Astrocyte of the spinal cord (primary cell): ENCODE measurements at regions not wholly inside any gene's neighbourhood (a gene's known extent, or its start where the extent isn't known, plus 50 kb on each side); places are given as distances from the start of the nearest gene placed in this dataset.

ENCODE experiments used
- DNase-seq: peaks from one replicate; pipeline ENCODE4 v3.0.0; 2011; ENCODE audit warnings: low read depth, low spot score
- H3K4me3 ChIP-seq: 2 replicates; pipeline ENCODE4 v1.5.1; 2011; ENCODE audit warnings: low read depth, mild to moderate bottlenecking, low read length, moderate library complexity
- CTCF ChIP-seq: IDR thresholded peaks from 2 replicates; pipeline ENCODE4 v1.5.1; 2012; ENCODE audit warnings: low read depth, mild to moderate bottlenecking, low read length, inconsistent platforms
- in situ Hi-C: cut with HindIII; loops from 2 replicates; pipeline ENCODE4 v1.10.0; 2017; ENCODE audit warnings: low sequenced_read_pairs

- TF ChIP-seq CTCF: no peak
- peak; percentile 44 for DNase-seq
- in situ Hi-C loops: no loop called here
- H3K4me3 ChIP-seq: no peak overlapping the region
Measured at GRCh38 chr5:164203581-164204225, 698.3 kb downstream of the MAT2B start.

GRCh38 chr5:164204338-164204946 is 699.0 kb downstream of the MAT2B start:
- in situ Hi-C loops: no loop called here
- peak; percentile 75 for DNase-seq
- H3K4me3 ChIP-seq: no peak overlapping the region
- no peak for TF ChIP-seq CTCF

- H3K4me3 ChIP-seq: no peak overlapping the region
- no peak for DNase-seq
- in situ Hi-C loops: no loop called here
- TF ChIP-seq CTCF: no peak
Measured at GRCh38 chr5:164206196-164206595, 700.8 kb downstream of the MAT2B start.

- no peak for TF ChIP-seq CTCF
- no peak for DNase-seq
- in situ Hi-C loops: no loop called here
- H3K4me3 ChIP-seq: no peak overlapping the region
Measured at GRCh38 chr5:164207646-164208045, 702.2 kb downstream of the MAT2B start.

- DNase-seq: no peak
- no peak for TF ChIP-seq CTCF
- in situ Hi-C loops: no loop called here
- H3K4me3 ChIP-seq: no peak overlapping the region
Measured at GRCh38 chr5:164210491-164210890, 705.1 kb downstream of the MAT2B start.

GRCh38 chr5:164214698-164215097 is 709.3 kb downstream of the MAT2B start:
- no peak overlapping the region for H3K4me3 ChIP-seq
- no peak for DNase-seq
- in situ Hi-C loops: no loop called here
- TF ChIP-seq CTCF: no peak
